NCI-H774 (cell line): ENCODE measurements at regions not wholly inside any gene's neighbourhood (a gene's known extent, or its start where the extent isn't known, plus 50 kb on each side); places are given as distances from the start of the nearest gene placed in this dataset.

Experiments used
- DNase-seq: peaks from one replicate; lab custom pipeline; 2025; lab: John Stamatoyannopoulos, UW

DNA sequence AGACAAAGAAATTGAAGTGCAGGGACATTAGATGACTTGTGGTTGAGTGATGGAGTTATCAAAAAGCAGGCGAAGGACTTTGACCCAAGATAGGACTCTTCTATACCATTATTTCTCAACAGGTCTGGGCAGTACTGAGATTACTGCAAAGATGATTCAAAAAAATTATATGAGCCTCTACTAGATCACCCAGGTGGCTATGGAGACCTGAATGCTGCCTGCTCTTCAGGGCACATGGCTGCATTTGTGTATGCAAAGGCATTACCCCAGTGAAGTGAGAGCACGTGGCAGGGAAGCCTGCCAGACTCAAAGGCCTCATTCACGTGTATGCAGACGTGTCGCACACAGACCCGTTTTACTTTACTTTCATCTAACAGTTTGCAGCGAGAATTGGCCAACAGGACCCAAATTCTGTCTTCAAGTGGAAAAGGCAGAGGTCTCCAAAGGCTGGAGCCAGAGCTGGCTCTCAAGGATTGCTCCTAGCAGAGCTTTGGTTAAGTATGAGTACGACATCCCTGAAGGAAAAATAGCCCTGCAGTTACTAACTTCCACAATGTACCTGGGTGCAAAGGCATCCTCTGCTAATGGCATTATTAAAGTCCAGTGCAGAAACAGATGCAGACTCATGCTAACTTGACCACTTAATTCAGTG lies 113.8 kb upstream of the ARMC2 start:
- no peak for DNase-seq

DNA sequence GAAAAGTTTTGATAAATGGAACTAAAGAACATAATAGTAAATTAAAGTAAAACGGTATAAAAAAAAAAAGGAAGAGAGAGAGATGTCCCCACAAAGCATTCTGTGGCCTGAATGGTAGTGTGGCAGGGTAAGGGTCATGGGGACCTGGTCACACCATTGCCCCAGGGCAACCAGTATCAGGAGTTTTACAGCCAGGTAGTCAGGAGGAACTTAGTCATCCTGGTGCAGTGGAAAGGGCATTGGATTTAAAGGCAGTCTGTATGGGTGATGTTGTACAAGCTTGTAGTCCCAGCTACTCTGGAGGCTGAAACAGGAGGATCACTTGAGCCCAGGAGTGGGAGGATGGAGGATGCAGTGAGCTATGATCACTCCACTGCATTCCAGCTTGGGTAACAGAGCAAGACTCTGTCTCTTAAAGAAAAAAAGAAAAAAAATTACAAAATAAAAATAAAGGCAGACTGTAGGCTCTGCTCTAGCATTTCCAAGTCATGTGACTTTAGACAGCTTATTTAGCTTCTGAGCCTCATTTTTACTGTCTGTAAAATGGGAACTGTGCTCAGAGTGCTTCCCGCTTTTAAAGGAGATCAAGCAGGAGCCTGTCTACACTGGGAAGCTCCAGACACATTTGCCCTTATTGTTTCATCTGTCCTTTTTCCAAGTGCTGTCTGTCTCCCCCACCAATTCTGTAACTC lies 112.8 kb upstream of the ARMC2 start:
- no peak for DNase-seq

DNA sequence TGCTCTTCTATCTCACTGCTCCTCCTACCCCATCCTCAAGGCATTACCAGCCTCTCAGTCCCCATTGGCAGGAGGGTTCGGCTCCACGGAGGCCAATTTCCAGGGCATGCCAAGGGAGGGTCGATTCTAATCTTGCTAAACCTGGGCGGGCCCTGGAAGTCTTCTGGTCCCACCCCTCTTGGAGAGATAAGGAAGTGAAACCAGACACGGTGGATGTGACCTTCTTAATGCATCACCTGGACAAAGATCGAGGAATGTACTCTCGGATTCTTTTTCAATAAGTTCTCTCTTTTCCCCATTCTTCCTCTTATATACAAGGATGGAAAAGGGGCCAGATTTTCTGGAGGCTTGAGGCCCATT lies 112.2 kb upstream of the ARMC2 start:
- DNase-seq: no peak

DNA sequence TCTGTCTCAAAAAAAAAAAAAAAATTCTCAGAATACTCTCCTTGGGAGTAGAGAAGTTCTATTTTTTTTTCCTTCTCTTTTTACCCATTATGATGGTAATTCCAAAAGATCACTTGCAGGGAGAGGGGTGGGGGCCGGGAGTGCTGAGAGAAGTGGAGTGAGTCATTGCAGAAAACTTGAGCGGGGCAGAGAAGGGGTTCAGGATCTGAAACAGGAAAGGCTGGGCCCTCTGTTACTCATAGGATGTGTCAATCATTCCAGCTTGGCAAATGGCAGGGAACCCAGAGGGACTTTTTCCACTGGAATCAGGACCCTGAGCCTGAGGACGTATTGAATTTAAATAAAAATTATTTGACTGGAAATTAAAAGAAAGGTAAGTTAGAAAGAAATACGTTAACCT lies 111.4 kb upstream of the ARMC2 start:
- no peak for DNase-seq

DNA sequence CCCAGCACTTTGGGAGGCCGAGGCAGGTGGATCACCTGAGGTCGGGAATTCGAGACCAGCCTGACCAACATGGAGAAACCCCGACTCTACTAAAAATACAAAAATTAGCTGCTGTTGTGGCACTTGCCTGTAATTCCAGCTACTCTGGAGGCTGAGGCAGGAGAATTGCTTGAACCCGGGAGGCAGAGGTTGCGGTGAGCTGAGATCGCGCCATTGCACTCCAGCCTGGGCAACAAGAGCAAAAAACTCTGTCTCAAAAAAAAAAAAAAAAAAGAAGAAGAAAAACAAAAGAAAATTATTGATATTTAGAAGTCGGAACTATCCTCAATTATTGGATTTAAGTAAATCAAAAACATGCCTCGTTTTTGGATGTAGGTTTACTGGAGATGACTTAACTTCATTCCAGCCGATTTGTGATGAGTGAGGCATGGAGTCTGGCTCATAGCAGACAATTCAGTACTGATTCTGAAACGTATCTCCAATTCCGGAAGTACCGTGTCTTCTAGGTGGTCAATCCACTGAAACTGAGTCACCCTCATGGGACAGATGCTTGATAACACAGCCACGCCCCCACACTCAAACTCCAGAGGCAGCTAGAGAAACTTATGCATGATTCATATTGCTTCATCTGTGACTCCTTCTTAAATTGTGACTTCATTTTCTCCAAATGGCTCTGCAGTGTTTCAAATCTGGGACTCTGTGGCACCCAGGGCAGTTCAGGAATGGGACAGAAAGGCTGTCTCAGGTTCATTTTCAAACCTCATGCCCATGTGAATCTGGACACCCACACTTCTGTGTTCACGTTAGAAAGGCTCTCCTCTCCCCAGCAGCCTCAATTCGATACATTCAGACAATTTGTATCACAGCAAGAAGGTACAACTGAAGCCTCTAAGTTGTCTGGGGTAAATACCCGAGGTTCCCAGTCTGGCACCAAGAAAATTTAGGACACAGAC lies 110.4 kb upstream of the ARMC2 start:
- DNase-seq: no peak

DNA sequence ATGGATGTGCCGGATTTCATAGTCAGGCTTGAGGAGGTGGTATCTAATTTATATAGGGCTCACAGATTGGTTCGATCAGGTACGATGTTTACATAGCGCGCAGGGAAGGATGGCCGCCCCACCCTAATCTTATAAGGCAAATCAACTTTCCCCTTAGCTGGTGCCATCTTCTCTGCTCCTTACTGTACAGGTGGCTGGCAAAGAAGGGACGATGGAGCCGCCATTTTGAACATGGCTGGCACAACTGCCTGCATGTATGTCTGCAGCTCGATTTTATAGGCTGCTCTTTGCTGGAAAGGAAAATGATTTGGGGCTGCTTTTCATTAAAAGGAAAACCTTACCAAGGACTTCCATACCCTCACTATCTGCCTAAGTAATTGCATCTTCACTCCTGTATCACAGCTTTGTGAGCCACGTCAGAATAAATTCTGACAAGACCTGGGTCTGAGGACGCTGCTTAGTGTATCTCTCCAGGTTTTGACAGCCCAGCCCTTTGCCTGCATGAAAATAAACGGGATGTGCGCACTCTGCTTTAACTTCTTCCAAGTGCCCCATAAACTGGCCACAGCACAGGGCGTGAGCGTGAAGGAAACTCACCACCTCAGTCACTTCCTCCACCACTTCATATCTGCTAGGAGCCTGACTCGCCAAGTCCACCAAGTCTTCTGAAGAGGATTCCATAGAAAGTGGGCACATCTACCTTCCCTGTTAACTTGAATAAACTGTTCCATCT lies 109.4 kb upstream of the ARMC2 start:
- no peak for DNase-seq

DNA sequence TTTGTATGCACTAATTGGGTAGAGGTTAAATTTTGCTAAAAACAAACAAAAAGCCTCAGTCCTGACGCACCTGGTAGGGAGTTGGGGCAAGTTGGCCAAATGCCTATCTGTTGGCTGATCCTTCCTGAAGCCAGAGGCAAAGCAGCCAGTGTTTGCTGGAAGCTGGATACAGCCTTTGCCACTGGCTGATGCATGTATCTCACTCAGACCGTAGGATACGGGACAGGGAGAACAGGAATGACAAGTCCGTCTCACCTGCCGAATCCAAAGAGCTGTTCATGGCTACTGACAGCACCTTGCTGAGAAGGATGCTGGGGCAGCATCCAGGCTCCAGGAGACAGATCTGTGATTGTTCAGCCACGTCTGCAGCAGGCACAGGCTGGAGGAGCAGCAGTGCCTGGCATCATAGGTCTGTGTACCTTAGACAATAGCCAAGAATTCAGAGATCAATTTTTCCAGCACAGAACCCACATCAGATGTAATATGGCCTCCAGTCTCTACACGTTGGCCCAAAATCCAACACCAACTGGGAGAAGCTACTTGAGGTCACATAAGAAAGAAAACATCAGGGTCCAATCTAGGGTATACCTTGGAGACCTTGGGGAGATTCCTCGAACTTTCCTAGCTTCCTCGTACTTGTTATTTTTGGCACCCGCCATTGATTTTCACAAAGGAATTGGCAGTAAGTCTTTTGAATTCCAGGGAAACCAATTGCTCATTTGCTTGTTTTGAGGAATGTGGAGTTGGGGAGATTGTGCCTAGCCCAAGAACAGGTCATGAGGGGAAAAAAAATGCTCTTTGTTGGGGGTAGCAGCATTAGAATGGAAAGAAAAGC lies 108.5 kb upstream of the ARMC2 start:
- no peak for DNase-seq

DNA sequence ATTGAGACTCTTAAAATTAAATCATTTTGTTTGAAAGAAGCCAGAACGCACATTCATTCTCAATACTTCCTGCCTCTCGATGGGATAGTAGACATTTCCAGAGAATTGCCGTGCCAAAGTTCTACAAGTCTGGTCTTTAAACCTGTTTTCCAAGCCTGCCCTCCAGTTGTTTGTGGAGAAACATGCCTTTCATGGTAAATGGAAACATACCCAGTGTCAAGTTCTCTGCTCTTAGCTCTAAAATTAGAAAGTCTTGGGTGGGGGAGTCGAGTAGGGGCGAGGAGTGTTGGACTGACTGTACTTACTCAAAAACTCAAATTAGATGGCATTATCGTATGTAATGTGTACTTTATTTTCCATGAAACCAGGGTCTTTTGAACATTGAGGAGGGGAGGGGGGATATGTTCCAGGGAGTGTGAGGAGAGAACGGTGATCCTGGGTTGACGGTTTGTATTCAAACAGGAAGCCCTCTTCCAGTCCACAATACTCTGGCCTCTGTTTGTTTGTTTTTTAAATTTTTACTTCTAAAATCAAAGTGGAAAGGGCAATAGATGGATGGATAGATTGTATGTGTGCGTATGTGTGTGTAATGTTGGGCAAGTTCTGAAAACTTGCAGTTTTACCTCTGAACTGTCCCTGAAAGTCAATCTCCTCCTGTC lies 106.8 kb upstream of the ARMC2 start:
- DNase-seq: no peak

DNA sequence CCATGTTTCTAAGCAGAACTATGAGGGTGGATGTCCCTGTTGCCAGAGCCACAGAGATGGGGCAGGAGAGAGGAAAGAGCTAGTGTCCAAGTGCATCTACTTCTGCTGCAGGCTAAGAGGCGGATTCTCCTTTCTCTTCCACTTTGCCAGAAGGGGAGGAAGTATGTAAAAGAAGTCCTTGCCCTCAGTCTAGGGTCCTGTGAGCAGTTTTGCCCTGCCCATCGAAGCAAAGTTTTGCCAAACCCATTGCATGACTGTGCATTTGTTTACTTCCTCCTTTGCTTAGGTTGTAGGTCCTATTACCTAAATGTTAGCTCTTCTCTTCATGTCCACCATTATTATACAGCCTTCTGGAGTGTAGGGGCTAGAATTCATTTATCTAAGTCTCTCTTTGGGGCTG lies 106.2 kb upstream of the ARMC2 start:
- no peak for DNase-seq

DNA sequence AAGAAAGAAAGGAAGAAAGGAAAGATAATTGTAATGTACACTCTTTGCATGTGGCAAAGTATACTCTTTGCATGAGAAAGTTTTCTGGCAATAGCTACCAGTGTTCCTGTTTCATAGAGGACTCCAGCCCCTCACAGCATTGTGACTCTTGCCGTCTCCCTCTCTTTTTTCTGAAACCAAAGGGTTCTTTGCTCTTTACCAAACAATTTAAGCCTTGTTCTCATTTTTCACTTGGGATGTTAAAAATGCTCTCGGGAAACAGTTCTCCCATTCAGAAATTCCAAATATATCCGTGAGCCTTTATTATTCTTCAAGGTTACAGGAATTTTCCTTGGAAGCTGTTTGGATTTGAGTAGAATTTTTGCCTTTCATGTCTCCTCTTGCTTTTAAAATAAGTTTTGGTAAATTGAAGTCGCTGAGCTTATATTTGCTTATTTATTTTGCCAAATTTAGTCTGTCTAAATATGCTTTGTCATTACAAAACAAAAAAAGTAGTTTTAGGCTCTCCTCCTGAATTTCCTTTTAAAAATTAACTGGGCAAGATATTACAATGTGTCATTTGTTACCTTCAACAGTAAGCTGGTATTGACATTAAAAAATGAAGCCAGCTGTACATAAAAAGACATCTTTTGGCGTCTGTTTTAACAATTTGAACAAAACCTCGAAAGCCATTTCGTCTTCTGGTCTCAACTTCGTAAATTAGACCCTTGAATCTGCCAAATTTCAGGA lies 103.8 kb upstream of the ARMC2 start:
- DNase-seq: no peak

DNA sequence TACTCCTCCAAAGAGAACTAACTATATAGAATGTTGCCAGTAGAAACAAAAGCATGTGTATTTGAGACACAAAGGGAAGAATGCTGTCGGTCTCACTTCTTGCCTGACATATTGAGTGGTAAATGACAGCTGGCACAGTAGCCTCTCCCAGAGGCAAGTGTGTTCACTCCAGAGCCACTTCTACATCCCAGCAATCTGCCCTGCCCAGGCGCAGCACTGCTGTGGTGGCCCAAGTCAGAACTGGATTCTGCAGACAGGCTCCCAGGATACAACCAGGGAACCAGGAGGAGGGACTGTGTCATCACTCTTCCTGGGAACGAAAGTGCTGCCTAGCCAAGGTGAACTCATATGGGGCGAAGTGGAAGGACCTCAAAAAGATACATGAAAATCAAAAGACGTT lies 103.2 kb upstream of the ARMC2 start:
- no peak for DNase-seq

DNA sequence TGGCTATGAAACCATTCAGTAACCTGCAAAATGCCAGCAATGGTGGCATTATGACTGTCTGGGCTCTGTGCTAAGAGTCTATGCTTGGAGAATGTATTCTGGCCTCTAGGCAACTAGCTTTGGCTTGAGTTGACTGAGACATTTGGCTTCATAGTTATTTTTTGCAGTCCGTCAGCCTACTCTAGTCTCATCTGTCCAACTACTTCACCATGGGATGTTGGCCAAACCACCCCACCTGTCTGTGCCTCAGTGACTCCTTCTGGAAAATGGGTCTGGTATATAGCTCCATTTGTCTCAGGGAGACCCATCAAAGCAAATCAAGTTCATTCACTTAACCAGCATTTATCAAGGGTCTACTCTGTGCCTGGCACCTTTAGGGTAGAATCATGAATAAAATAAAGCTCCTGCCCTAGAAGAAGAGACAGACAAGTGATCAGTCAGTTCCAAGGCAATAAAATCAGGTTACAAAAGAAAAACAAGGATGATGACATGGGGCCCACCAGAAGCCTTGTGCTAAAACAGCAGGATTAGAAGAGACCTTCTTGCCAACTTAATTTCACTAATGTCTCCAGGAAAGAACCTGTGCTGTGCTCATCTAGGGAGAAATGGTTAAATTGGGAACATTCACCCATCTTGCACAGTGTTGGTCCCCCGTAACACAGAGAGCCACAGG lies 102.4 kb upstream of the ARMC2 start:
- no peak for DNase-seq

DNA sequence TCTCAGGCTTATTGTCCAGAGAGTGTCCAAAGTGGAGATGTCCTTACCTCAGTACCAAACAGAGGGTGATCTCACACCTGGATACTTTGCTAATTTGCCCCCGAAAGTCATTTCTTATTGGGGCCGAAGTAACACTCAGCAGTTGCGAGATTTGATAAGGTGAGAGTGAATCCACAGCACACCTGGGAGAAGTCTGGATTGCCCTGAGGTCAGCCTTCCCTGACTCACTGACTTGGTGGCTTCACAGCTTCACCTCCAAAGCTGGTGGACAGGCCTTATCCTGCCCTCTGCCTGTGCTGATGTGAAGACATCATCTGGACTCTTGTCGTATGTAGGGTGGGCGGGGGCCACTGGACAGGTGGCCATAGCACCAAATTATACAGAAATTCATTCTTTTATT lies 101.9 kb upstream of the ARMC2 start:
- no peak for DNase-seq

DNA sequence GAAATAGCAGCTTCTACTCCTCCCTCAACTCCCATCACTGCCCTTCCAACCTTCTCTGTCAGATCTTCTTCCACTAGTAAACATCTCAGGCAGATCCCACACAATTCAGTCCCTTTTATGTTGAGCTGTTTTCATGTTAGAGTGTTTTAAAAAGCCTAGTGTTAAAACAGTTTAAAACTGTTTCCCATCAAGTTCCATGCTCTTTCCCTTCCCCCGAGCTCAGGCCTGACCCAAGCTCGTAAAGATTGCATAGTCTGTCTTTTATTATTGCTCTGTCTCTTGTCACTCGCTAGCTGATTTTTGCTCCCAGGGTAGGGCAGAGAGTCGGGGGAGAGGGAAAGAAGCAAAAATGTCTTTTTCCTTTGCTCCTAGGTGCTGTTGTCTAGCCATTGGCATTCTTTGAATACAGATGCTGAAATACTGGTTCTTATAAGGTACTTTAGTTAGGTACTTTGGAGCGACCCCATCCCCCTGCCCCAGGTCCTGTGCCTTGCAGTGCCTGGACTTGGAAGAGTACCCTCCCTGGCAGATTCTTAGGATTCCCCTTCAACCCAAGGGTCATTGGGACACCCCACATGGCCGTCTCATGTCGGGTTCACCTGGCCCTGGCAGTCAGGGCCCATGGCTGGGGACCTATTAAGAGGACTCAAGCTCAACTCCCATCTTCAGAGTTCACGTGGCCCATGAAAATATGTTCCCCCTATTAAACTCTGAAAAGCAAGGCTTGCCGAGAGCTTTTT lies 101.2 kb upstream of the ARMC2 start:
- no peak for DNase-seq

DNA sequence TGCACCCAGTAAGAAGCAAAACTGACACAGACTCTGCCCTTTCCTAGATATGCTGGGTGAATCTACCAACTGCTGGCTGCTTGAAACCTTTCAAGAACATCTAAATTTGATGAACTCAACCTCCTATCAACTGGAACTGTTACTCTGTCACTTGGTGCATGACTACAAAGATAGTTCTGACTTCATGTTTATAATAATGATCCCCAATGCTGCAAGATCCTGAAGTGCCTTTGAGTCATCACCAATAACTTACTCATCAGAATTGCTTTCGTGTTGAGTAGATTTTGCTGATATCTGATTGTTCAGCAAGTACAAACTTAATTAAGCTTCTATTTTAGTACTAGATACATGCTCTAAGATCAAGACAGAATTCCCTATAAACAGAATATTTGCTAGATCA lies 100.2 kb upstream of the ARMC2 start:
- no peak for DNase-seq

DNA sequence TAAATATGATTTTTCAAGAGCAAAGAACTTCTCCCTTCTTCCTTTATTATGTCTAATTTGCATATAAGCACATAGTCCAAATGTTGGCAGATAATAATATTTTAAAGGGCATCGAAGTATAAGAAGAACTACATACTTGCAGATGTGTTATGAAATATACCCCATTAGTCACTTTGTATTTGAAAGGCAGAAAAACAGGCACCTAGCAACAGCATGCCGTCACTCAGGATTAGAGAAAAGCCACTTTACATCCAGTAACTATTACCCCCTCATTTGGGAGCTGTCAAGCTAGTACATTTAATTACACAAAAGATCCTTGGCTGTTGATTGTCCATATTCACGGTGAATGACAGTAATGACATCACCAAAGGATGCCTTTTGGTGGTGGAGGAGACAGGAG lies 99.3 kb upstream of the ARMC2 start:
- DNase-seq: no peak

DNA sequence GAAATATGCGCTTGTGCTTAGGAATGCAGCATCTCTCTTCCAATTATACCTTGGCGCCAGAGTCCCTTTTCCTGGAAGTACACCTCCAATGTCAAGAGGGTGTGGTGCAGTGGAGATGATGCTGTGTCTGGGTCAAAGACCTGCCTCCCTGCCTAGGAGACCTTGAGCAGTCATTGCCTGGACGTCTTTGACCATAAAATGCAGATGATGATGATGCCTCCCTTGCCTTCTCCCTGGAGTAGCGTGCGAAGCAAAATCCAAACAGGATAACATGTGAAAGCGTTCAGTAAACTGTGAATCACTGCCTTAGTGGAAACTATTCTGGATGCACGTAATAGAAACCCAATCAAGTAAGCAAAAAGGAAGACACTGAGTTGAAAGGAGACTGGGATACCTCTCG lies 97.4 kb upstream of the ARMC2 start:
- no peak for DNase-seq

DNA sequence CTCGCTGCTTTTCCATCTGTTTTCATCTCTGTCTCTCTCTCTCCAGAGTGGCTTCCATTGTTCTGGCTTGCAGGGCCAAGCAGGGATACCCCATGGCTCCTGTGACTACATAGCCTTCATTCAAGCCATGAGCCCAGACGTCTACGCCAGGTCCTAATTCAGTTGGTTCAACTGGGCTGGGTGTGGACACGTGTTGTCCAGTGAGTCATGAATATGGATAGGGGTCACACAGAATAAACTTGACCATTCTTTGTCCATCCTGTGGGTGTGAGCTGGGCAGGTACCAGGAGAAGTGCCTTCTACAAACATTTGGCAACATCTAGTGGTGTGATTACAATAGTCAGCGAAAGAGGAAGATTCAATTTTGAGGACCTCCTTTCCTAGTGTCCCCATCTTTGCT lies 96.9 kb upstream of the ARMC2 start:
- DNase-seq: no peak
